IMR-90 (cell line): ENCODE measurements at regions not wholly inside any gene's neighbourhood (a gene's known extent, or its start where the extent isn't known, plus 50 kb on each side); places are given as distances from the start of the nearest gene placed in this dataset.

Source experiments
- ATAC-seq: fragments of 200-7000 bp; cut with Tn5 transposase; 2 replicates; pipeline ENCODE4 v1.9.1; 2020; ENCODE audit warnings: low read depth, mild to moderate bottlenecking, moderate library complexity
- BruUV-seq: library from RNA; stranded (reverse); fragments of 400-500 nt; replicated peaks from 2 replicates; lab custom pipeline; 2021; lab: Mats Ljungman, UMichigan
- CTCF ChIA-PET: fragments of 300-600 bp; formaldehyde crosslinking; extraction: SDS; loops from one replicate; lab custom pipeline; 2021; ENCODE audit warnings: antibody characterized with exemption; lab: Yijun Ruan, JAX
- POLR2A ChIA-PET: fragments of 300-600 bp; sonication (Branson Sonifier 250); formaldehyde crosslinking; loops from one replicate; lab custom pipeline; 2022; ENCODE audit warnings: antibody characterized with exemption; ENCODE audit not compliant: unreplicated experiment; lab: Charles Lee
- DNase-seq: peaks from one replicate; pipeline ENCODE4 v3.0.0; 2013
- H2AFZ ChIP-seq: replicated peaks from 2 replicates; pipeline ENCODE3; 2013; ENCODE audit warnings: low read length, mild to moderate bottlenecking; ENCODE audit not compliant: poor library complexity
- H2AK5ac ChIP-seq: 2 replicates; pipeline ENCODE4 v1.6.1; 2013; ENCODE audit warnings: low read depth, low read length, inconsistent platforms
- H2AK9ac ChIP-seq: replicated peaks from 2 replicates; pipeline ENCODE3; 2013; ENCODE audit warnings: mild to moderate bottlenecking, low read depth, low read length, moderate library complexity; ENCODE audit not compliant: poor library complexity
- H2BK120ac ChIP-seq: 2 replicates; pipeline ENCODE4 v1.6.1; 2013; ENCODE audit warnings: low read depth, low read length, inconsistent platforms
- H2BK15ac ChIP-seq: 3 replicates; pipeline ENCODE4 v1.6.1; 2013; ENCODE audit warnings: low read depth, low read length, inconsistent platforms
- H2BK20ac ChIP-seq: 2 replicates; pipeline ENCODE4 v1.6.1; 2013; ENCODE audit warnings: low read depth, mild to moderate bottlenecking, inconsistent platforms, low read length, moderate library complexity
- H2BK5ac ChIP-seq: 2 replicates; pipeline ENCODE4 v1.6.1; 2013; ENCODE audit warnings: mild to moderate bottlenecking, low read depth, low read length, inconsistent platforms; ENCODE audit not compliant: poor library complexity, severe bottlenecking
- H3K14ac ChIP-seq: replicated peaks from 2 replicates; pipeline ENCODE4 v1.6.1; 2013; ENCODE audit warnings: low read depth, low read length, inconsistent platforms
- H3K18ac ChIP-seq: 2 replicates; pipeline ENCODE4 v1.6.1; 2013; ENCODE audit warnings: low read depth, low read length, control low read depth
- H3K23ac ChIP-seq: 2 replicates; pipeline ENCODE4 v1.6.1; 2013; ENCODE audit warnings: low read depth, low read length, inconsistent platforms
- H3K27ac ChIP-seq: 2 replicates; pipeline ENCODE4 v1.5.1; 2013; ENCODE audit warnings: mild to moderate bottlenecking, control low read depth, low read length; ENCODE audit not compliant: insufficient read depth
- H3K27me3 ChIP-seq: 2 replicates; pipeline ENCODE4 v1.6.1; 2013; ENCODE audit warnings: low read length; ENCODE audit not compliant: control insufficient read depth, insufficient read depth
- H3K36me3 ChIP-seq: 2 replicates; pipeline ENCODE4 v1.6.1; 2013; ENCODE audit warnings: low read length, mixed read lengths; ENCODE audit not compliant: control insufficient read depth, insufficient read depth
- H3K4ac ChIP-seq: 2 replicates; pipeline ENCODE4 v1.6.1; 2013; ENCODE audit warnings: low read depth, low read length, inconsistent platforms
- H3K4me1 ChIP-seq: 2 replicates; pipeline ENCODE4 v1.6.1; 2013; ENCODE audit warnings: low read length, mixed read lengths; ENCODE audit not compliant: control insufficient read depth, insufficient read depth
- H3K4me2 ChIP-seq: 2 replicates; pipeline ENCODE4 v1.6.1; 2013; ENCODE audit warnings: low read depth, mild to moderate bottlenecking, control low read depth, low read length, moderate library complexity
- H3K4me3 ChIP-seq: 2 replicates; pipeline ENCODE4 v1.5.1; 2013; ENCODE audit warnings: low read depth, mild to moderate bottlenecking, control low read depth, low read length, moderate library complexity; ENCODE audit not compliant: insufficient read depth
- H3K56ac ChIP-seq: 2 replicates; pipeline ENCODE4 v1.6.1; 2013; ENCODE audit warnings: low read length, inconsistent platforms; ENCODE audit not compliant: insufficient read depth; ENCODE audit errors: extremely low read depth
- H3K79me1 ChIP-seq, 2 experiments: 2 replicates each; pipeline ENCODE4 v1.6.1; 2013; ENCODE audit warnings: low read length in 2 of 2, inconsistent platforms in 1 of 2, low read depth in 1 of 2
- H3K9ac ChIP-seq: 2 replicates; pipeline ENCODE4 v1.6.1; 2013; ENCODE audit warnings: low read depth, low read length, control low read depth
- H3K9me1 ChIP-seq: 2 replicates; pipeline ENCODE4 v1.6.1; 2013; ENCODE audit warnings: low read length, inconsistent platforms; ENCODE audit not compliant: insufficient read depth
- H3K9me3 ChIP-seq: 2 replicates; pipeline ENCODE4 v1.6.1; 2013; ENCODE audit warnings: low read length; ENCODE audit not compliant: control insufficient read depth, insufficient read depth
- H4K20me1 ChIP-seq: 2 replicates; pipeline ENCODE4 v1.6.1; 2013; ENCODE audit warnings: low read length, inconsistent platforms; ENCODE audit not compliant: insufficient read depth
- H4K5ac ChIP-seq: 2 replicates; pipeline ENCODE4 v1.6.1; 2013; ENCODE audit warnings: mild to moderate bottlenecking, low read depth, low read length, control low read depth
- H4K8ac ChIP-seq, 2 experiments: 2 replicates each; pipeline ENCODE4 v1.6.1; 2013; ENCODE audit warnings: low read depth in 2 of 2, low read length in 2 of 2, control low read depth in 1 of 2, inconsistent platforms in 1 of 2
- H4K91ac ChIP-seq: 2 replicates; pipeline ENCODE4 v1.6.1; 2013; ENCODE audit warnings: low read depth, low read length, inconsistent platforms; ENCODE audit not compliant: insufficient read depth
- BHLHE40 ChIP-seq: fragments of 150-350 bp; IDR thresholded peaks from 2 replicates; pipeline ENCODE4 v1.6.1; 2016; ENCODE audit warnings: mild to moderate bottlenecking, low read depth, low read length
- CHD1 ChIP-seq: IDR thresholded peaks from 2 replicates; pipeline ENCODE4 v1.6.1; 2012; ENCODE audit warnings: low read depth, low read length, improper control_type of control experiment
- ELK1 ChIP-seq: fragments of 150-350 bp; IDR thresholded peaks from 2 replicates; pipeline ENCODE4 v1.6.1; 2016; ENCODE audit warnings: low read depth, mild to moderate bottlenecking, low read length, moderate library complexity, borderline replicate concordance
- MAFK ChIP-seq: IDR thresholded peaks from 2 replicates; pipeline ENCODE4 v1.6.1; 2012; ENCODE audit warnings: low read depth, low read length, improper control_type of control experiment
- MAZ ChIP-seq: IDR thresholded peaks from 2 replicates; pipeline ENCODE4 v1.6.1; 2012; ENCODE audit warnings: low read depth, mild to moderate bottlenecking, low read length, improper control_type of control experiment, moderate library complexity, borderline replicate concordance
- RAD21 ChIP-seq: IDR thresholded peaks from 2 replicates; pipeline ENCODE4 v1.6.1; 2012; ENCODE audit warnings: low read length, improper control_type of control experiment
- WGBS, 2 experiments: methylation state at CpG; one replicate each; pipeline versions ENCODE4 v1.1.5 to v1.1.7; 2013; ENCODE audit warnings: missing lambda C conversion rate in 2 of 2; ENCODE audit not compliant: insufficient read length in 1 of 2; ENCODE audit errors: extremely low coverage in 2 of 2; 5-methylcytosine and 5-hydroxymethylcytosine counted together
- dilution Hi-C: fragments of 300-500 bp; cut with HindIII; formaldehyde crosslinking; loops from one replicate; pipeline ENCODE4 v1.14.3; 2018; ENCODE audit warnings: low sequenced_read_pairs; ENCODE audit not compliant: unreplicated experiment
- in situ Hi-C: fragments of 300-500 bp; cut with MboI; formaldehyde crosslinking; loops from 3 replicates; pipeline ENCODE4 v1.14.3; 2019; ENCODE audit warnings: low sequenced_read_pairs, inconsistent platforms, mixed read lengths
- intact Hi-C: fragments of 100-400 bp; cut with micrococcal nuclease; formaldehyde crosslinking; loops from 2 replicates; pipeline ENCODE4 v1.10.0; 2022

DNA sequence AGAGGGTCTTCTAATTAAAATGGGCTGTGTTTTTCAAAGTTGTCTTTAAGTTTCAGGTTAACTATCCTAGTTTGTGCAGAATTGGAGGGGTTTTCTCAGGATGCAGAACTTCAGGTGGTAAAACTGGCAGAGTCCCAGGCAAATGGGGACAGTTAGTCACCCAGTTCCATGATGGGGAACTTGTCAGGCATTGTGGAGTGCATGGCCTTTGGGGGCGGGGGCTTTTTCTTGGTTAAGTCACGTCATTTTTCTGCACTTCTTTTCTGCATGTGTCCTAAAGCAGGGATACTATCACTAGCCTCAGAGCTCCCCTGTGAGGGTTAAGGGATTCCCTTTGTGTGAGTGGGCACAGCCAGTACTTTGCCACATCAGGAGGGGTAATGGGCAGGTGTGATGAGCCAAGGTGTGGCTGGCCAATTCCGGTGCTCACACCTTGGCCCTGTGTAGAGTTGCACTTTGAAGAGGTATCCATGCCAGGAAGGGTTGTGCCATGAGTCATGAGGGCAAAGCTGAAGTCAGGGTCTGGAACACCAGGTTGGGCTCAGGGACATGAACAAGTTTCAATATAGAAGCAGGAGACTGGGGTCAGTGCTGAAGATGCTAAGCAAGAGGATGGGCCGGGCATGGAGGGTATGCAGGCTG, 126.0 kb upstream of the RREB1 start:
- Histone ChIP-seq H3K18ac (no peak overlapping the region), H2BK120ac (no peak overlapping the region), H3K27ac (no peak overlapping the region), H4K5ac (no peak overlapping the region), H2BK15ac (no peak overlapping the region), H3K9ac (no peak overlapping the region), H3K4me1 (no peaks in the 10 kb centered on the region), H2BK5ac (no peak overlapping the region), H2AFZ (no peak overlapping the region), H3K36me3 (no peaks in the 10 kb centered on the region), H4K20me1 (no peaks in the 10 kb centered on the region), H3K9me3 (no peaks in the 10 kb centered on the region), H2BK20ac (no peak overlapping the region), H3K56ac (no peak overlapping the region), H3K4ac (no peak overlapping the region), H3K79me1 (no peaks in the 10 kb centered on the region), H3K9me1 (no peaks in the 10 kb centered on the region), H2AK5ac (no peak overlapping the region), H3K4me3 (no peak overlapping the region), H3K23ac (no peak overlapping the region), H3K14ac (no peak overlapping the region), H2AK9ac (no peak overlapping the region), H3K4me2 (no peak overlapping the region), H4K91ac (no peak overlapping the region), H3K27me3 (peaks cover 14% of the 10 kb centered on the region), H4K8ac (no peak overlapping the region)
- ChIA-PET CTCF (no interaction called here), POLR2A (no interaction called here)
- intact Hi-C loops (no loop called here), dilution Hi-C loops (no loop called here), in situ Hi-C loops (no loop called here)
- TF ChIP-seq ELK1, result no peak
- TF ChIP-seq BHLHE40, result no peak
- no peak for TF ChIP-seq MAZ
- TF ChIP-seq MAFK, result no peak
- no peak for TF ChIP-seq CHD1
- no peak for TF ChIP-seq RAD21
- no TSS peak for BruUV-seq
- no peak for ATAC-seq
- DNase-seq, result no peak
- WGBS, 2 experiments, result 100% methylated on average over 1 of the region's 4 CpGs; no CpG with 5 or more reads in 1 of the 2 experiments
